ENCODE measurements at regions not wholly inside any gene's neighbourhood (a gene's known extent, or its start where the extent isn't known, plus 50 kb on each side); places are given as distances from the start of the nearest gene placed in this dataset.
A peak's percentile ranks its signal among the peaks of the same experiment; 100 is the strongest.

GRCh38 chr5:33244441-33245150 lies 196.2 kb upstream of the TARS1 start:
- DNase-seq (ENCODE audit: low read depth): no peak

- DNase-seq (ENCODE audit: low read depth): no peak
These were observed 186.2 kb upstream of the TARS1 start for GRCh38 chr5:33254579-33254978.

- peak; percentile 80 for DNase-seq (ENCODE audit: low read depth)
These were observed 182.8 kb upstream of the TARS1 start for GRCh38 chr5:33257807-33258429.

GRCh38 chr5:33258553-33258952 lies 182.2 kb upstream of the TARS1 start:
- no peak for DNase-seq (ENCODE audit: low read depth)

- DNase-seq (ENCODE audit: low read depth): no peak
These were observed 180.7 kb upstream of the TARS1 start for GRCh38 chr5:33260098-33260497.

GRCh38 chr5:33261305-33261704 lies 179.5 kb upstream of the TARS1 start:
- no peak for DNase-seq (ENCODE audit: low read depth)

- DNase-seq (ENCODE audit: low read depth): no peak
These were observed 179.0 kb upstream of the TARS1 start for GRCh38 chr5:33261747-33262146.

GRCh38 chr5:33267801-33268200 lies 173.0 kb upstream of the TARS1 start:
- peak; percentile 62 for DNase-seq (ENCODE audit: low read depth)

- peak; percentile 57 for DNase-seq (ENCODE audit: low read depth)
These were observed 172.4 kb upstream of the TARS1 start for GRCh38 chr5:33268374-33268773.

GRCh38 chr5:33270671-33271070 lies 170.1 kb upstream of the TARS1 start:
- DNase-seq (ENCODE audit: low read depth): no peak

- DNase-seq (ENCODE audit: low read depth): no peak
These were observed 169.2 kb upstream of the TARS1 start for GRCh38 chr5:33271606-33272005.

- DNase-seq (ENCODE audit: low read depth): no peak
These were observed 168.5 kb upstream of the TARS1 start for GRCh38 chr5:33272288-33272687.

- no peak for DNase-seq (ENCODE audit: low read depth)
These were observed 166.8 kb upstream of the TARS1 start for GRCh38 chr5:33273985-33274384.

- DNase-seq (ENCODE audit: low read depth): no peak
These were observed 165.4 kb upstream of the TARS1 start for GRCh38 chr5:33275391-33275790.

- DNase-seq (ENCODE audit: low read depth): no peak
These were observed 164.7 kb upstream of the TARS1 start for GRCh38 chr5:33275921-33276627.

- no peak for DNase-seq (ENCODE audit: low read depth)
These were observed 164.2 kb upstream of the TARS1 start for GRCh38 chr5:33276628-33276950.

GRCh38 chr5:33277061-33277650 lies 163.6 kb upstream of the TARS1 start:
- no peak for DNase-seq (ENCODE audit: low read depth)

- no peak for DNase-seq (ENCODE audit: low read depth)
These were observed 159.3 kb upstream of the TARS1 start for GRCh38 chr5:33281431-33281843.

GRCh38 chr5:33282157-33282556 lies 158.6 kb upstream of the TARS1 start:
- DNase-seq (ENCODE audit: low read depth): no peak

GRCh38 chr5:33282696-33283095 lies 158.1 kb upstream of the TARS1 start:
- no peak for DNase-seq (ENCODE audit: low read depth)

GRCh38 chr5:33283243-33283642 lies 157.5 kb upstream of the TARS1 start:
- no peak for DNase-seq (ENCODE audit: low read depth)

GRCh38 chr5:33284681-33285080 lies 156.1 kb upstream of the TARS1 start:
- DNase-seq (ENCODE audit: low read depth): no peak

GRCh38 chr5:33287242-33287641 lies 153.5 kb upstream of the TARS1 start:
- no peak for DNase-seq (ENCODE audit: low read depth)

Data from forelimb muscle (tissue), 1 donor.